AG09309 (cell line): ENCODE measurements at regions not wholly inside any gene's neighbourhood (a gene's known extent, or its start where the extent isn't known, plus 50 kb on each side); places are given as distances from the start of the nearest gene placed in this dataset.
"Not testable (repeated sequence)": the region's sequence is repeated elsewhere in the genome, so short reads cannot be mapped to it uniquely, and the experiment has no call there.

Experiments used
- DNase-seq: peaks from one replicate; pipeline ENCODE4 v3.0.0-alpha.2; 2010; ENCODE audit warnings: low read depth
- H3K4me3 ChIP-seq: 2 replicates; pipeline ENCODE4 v1.5.1; 2011; ENCODE audit warnings: mild to moderate bottlenecking, low read depth, low read length, moderate library complexity; ENCODE audit not compliant: control insufficient read depth
- TF ChIP-seq, protein P1 (sequence below): IDR thresholded peaks from 2 replicates; pipeline ENCODE4 v1.5.1; 2011; ENCODE audit warnings: mild to moderate bottlenecking, low read depth, low read length, inconsistent platforms; ENCODE audit not compliant: insufficient read depth, control insufficient read depth; ENCODE audit errors: missing control alignments

DNA sequence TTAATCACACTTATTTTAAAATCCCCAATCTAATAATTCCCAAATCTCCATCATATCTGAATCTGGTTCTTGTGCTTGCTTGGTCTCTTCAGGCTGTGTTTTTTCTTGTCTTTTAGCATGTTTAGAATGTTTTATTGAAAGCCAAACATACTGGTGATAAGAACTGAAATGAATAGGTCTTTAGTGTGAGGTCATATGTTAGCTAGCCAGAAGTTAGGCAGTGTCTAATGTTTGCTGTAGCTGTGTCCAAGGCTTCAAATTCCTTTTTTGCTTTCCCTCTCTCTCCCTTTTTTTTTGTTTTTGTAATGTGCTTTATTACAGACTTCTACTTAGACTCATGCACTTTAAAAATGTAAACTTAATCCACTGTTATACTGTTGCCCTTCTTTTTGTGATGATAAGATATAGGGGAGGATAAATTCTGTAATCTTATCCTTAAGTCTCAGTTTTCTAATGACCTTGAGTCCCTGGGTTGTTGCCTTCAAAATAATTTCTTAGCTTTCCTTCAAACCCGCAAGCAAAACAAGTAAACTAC is 725.1 kb downstream of the BRINP3 start:
- no peak for DNase-seq
- no peak overlapping the region for H3K4me3 ChIP-seq
- TF ChIP-seq, protein P1, sequence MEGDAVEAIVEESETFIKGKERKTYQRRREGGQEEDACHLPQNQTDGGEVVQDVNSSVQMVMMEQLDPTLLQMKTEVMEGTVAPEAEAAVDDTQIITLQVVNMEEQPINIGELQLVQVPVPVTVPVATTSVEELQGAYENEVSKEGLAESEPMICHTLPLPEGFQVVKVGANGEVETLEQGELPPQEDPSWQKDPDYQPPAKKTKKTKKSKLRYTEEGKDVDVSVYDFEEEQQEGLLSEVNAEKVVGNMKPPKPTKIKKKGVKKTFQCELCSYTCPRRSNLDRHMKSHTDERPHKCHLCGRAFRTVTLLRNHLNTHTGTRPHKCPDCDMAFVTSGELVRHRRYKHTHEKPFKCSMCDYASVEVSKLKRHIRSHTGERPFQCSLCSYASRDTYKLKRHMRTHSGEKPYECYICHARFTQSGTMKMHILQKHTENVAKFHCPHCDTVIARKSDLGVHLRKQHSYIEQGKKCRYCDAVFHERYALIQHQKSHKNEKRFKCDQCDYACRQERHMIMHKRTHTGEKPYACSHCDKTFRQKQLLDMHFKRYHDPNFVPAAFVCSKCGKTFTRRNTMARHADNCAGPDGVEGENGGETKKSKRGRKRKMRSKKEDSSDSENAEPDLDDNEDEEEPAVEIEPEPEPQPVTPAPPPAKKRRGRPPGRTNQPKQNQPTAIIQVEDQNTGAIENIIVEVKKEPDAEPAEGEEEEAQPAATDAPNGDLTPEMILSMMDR: no peak

DNA sequence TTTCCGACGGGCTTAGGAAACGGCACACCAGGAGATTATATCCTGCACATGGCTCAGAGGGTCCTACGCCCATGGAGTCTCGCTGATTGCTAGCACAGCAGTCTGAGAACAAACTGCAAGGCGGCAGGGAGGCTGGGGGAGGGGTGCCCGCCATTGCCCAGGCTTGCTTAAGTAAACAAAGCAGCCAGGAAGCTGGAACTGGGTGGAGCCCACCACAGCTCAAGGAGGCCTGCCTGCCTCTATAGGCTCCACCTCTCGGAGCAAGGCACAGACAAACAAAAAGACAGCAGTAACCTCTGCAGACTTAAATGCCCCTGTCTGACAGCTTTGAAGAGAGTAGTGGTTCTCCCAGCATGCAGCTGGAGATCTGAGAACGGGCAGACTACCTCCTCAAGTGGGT is 722.6 kb downstream of the BRINP3 start:
- not testable (repeated sequence) for H3K4me3 ChIP-seq, DNase-seq

DNA sequence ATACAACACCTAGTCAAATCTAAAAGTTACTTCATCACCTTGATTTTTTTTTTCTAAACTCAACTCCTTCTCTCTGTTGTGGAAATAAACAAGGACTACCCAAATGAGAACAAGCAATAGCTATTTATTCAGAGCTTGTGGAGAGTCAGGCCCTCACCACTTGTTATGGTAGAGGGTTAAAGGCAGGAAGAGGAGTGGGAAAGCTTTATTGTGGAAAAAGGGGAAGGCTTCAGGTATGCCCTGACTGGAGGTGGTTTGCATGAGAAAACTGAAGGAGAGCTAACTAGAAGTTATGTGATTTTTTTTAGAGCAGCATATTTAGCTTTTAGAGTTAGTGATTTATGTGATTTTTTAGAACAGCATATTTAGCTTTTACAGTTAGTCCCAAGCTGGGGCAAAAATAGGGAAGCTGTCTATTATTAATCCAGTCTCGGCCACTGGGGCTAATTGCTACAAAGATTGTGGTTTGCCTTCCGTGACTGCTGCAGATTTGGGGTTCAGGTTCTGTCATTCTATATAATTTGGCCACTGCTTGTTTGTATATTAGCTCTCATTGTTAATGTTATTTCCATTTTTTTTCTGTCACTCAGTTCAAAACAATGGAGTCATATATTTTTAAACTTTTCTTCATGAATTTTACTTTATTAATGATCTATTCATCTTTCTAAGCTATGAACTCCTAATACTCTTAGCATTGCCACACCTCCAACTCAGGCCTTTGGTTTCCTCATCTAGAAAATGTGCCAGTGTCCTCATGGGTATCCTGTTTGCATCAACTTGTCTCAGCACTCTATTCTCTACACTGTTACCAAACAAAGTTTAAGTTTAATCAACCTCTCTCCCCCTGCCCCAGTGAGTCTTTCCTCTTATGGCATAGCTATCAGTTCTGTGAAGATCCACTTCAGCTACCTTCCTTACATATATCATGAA is 713.0 kb downstream of the BRINP3 start:
- DNase-seq: no peak
- no peak overlapping the region for H3K4me3 ChIP-seq
- TF ChIP-seq, protein P1: no peak

DNA sequence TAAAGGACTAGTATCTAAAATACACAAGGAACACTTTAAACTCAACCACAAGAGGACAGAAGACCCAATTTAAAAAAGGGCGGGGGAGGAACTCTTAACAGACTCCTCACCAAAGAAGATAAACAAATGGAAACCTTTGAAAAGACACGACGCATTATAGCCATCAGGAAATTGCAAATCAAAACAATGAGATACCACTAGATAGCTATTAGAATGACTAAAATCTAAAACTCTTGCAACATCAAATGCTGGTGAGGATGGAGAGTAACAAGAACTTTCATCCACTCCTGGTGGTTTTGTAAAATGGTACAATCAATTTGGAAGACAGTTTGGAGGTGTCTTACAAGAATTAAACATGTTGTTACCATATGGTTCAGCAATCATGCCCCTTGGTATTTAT is 708.2 kb downstream of the BRINP3 start:
- no peak for DNase-seq
- TF ChIP-seq, protein P1: no peak
- H3K4me3 ChIP-seq: no peak overlapping the region

DNA sequence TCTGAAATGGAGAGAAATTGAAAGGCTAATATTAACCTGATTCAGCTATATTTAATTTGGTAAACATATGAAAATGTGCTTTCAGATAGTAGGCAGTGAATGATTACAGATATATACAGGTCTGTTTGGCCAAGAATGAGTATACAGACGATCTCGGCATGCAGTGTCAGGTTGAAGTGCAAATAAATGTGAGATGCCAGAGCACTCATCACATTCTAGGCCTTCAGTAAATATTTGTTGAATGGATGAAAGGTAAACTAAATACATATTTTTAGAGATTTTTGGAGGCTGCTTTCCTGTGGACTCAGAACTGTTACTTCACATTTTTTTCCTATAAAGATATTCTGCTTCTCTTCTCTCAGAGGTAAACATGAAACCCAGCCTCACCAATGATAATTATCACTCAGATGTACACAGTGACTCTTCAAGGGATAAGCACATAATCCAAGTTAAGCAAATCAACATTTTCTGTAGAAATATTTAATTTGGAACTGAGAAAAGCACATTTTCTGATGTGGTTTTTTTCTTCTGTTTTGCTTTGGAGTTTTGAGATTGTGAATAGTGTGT is 702.9 kb downstream of the BRINP3 start:
- TF ChIP-seq, protein P1: no peak

DNA sequence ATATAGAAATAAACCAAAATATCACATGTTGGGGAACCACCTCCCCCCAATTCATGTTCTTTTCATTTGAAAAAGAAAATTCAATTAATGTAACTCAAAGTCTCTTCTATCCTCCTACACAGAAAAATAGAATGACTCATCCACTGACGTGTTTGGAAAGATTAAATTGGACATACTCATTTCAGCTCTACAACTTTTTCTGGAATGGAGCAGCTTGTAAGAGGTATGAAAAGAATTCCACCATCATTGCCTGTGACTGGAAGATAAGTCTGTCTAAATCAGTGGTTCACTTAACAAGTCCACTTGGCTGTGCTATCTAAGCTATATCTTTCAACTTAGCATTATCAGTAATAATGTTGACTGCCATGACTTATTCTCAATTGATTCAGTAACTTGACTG is 702.3 kb downstream of the BRINP3 start:
- H3K4me3 ChIP-seq: no peak overlapping the region
- TF ChIP-seq, protein P1: no peak
- no peak for DNase-seq

More for the DNA sequence above, 702.9 kb downstream of the BRINP3 start:
- no peak for DNase-seq
- H3K4me3 ChIP-seq: no peak overlapping the region

DNA sequence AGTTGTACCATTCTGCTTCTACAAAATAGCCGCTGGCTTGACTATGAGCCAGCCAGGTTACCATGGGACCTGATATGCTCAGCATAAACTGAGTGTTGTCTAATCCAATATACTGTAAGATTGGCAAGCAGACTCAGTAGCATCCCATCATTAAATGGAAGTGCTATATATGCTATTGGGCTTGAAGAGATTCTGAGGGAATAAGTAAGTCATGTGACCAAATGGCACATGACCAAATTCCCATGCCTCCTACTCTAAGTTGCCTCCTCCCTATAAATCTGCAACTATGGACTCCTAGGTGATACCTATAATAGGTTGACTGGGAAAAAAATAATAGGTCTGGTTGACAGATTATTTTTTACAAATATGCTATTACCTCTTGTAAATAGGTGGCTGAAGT is 698.6 kb downstream of the BRINP3 start:
- H3K4me3 ChIP-seq: no peak overlapping the region
- DNase-seq: no peak
- TF ChIP-seq, protein P1: no peak
